ENCODE measurements at regions not wholly inside any gene's neighbourhood (a gene's known extent, or its start where the extent isn't known, plus 50 kb on each side); places are given as distances from the start of the nearest gene placed in this dataset.

GRCh38 chr12:59040656-59041055 is 120.4 kb upstream of the LRIG3 start:
- Histone ChIP-seq H3K27me3 (ENCODE audit: control insufficient read depth in 1 of 2, insufficient read depth in 2 of 2, low read length in 2 of 2) (no peaks in the 10 kb centered on the region), H3K36me3 (ENCODE audit: insufficient read depth, low read length) (no peaks in the 10 kb centered on the region), H3K27ac (ENCODE audit: low read depth in 1 of 2, low read length in 2 of 2) (no peak overlapping the region), H3K4me3 (ENCODE audit: low read length) (no peak overlapping the region), H3K4me1 (ENCODE audit: insufficient read depth, low read length) (no peaks in the 10 kb centered on the region), H3K9me3 (ENCODE audit: control insufficient read depth in 1 of 2, insufficient read depth in 1 of 2, low read length in 2 of 2) (no peaks in the 10 kb centered on the region)
- H3K4me3 Mint-ChIP-seq = no peak overlapping the region
- ATAC-seq (ENCODE audit: poor library complexity) (no peak), DNase-seq (no peak)
- no peak overlapping the region for H3K27ac Mint-ChIP-seq
- H3K4me1 Mint-ChIP-seq (ENCODE audit: low read depth) = no peaks in the 10 kb centered on the region
- peaks cover 3% of the 10 kb centered on the region for H3K9me3 Mint-ChIP-seq
- POLR2A ChIA-PET = no interaction called here
- no peaks in the 10 kb centered on the region for H3K27me3 Mint-ChIP-seq
- CTCF ChIA-PET = no interaction called here
- TF ChIP-seq, protein P1, sequence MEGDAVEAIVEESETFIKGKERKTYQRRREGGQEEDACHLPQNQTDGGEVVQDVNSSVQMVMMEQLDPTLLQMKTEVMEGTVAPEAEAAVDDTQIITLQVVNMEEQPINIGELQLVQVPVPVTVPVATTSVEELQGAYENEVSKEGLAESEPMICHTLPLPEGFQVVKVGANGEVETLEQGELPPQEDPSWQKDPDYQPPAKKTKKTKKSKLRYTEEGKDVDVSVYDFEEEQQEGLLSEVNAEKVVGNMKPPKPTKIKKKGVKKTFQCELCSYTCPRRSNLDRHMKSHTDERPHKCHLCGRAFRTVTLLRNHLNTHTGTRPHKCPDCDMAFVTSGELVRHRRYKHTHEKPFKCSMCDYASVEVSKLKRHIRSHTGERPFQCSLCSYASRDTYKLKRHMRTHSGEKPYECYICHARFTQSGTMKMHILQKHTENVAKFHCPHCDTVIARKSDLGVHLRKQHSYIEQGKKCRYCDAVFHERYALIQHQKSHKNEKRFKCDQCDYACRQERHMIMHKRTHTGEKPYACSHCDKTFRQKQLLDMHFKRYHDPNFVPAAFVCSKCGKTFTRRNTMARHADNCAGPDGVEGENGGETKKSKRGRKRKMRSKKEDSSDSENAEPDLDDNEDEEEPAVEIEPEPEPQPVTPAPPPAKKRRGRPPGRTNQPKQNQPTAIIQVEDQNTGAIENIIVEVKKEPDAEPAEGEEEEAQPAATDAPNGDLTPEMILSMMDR (IDR thresholded peaks at IDR 0.05) = no peak
- no peaks in the 10 kb centered on the region for H3K36me3 Mint-ChIP-seq (ENCODE audit: low read depth)
- intact Hi-C loops (cut with DNase I, micrococcal nuclease) = no loop called here

DNA sequence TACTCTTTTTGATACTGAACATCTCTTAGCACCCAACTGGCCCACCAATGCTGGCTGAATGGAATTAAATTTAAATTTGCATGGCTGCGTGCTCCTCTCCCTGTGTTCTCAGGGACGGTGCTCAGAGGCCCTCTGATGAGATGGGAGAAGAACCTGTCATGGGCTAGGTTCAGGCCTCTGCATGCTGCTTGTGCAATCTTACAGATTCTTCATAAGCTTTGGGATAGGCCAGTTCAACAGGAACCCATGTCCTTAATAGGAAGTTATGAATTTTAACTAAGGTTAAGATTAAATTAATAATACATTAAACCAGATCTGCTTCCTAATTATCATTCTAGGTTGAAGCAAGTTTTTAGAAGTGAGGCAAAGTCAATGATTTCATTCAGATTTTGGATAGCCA is 119.7 kb upstream of the LRIG3 start:
- Histone ChIP-seq H3K36me3 (ENCODE audit: insufficient read depth, low read length) (no peaks in the 10 kb centered on the region), H3K4me1 (ENCODE audit: insufficient read depth, low read length) (no peaks in the 10 kb centered on the region), H3K27me3 (ENCODE audit: control insufficient read depth in 1 of 2, insufficient read depth in 2 of 2, low read length in 2 of 2) (no peaks in the 10 kb centered on the region), H3K4me3 (ENCODE audit: low read length) (no peak overlapping the region), H3K9me3 (ENCODE audit: control insufficient read depth in 1 of 2, insufficient read depth in 1 of 2, low read length in 2 of 2) (no peaks in the 10 kb centered on the region), H3K27ac (ENCODE audit: low read depth in 1 of 2, low read length in 2 of 2) (no peak overlapping the region)
- ChIA-PET CTCF (no interaction called here), POLR2A (no interaction called here)
- TF ChIP-seq, protein P1 (IDR thresholded peaks at IDR 0.05) = no peak
- no peaks in the 10 kb centered on the region for H3K36me3 Mint-ChIP-seq (ENCODE audit: low read depth)
- no peak overlapping the region for H3K27ac Mint-ChIP-seq
- ATAC-seq (ENCODE audit: poor library complexity) (no peak), DNase-seq (no peak)
- H3K9me3 Mint-ChIP-seq = peaks cover 3% of the 10 kb centered on the region
- H3K4me1 Mint-ChIP-seq (ENCODE audit: low read depth) = no peaks in the 10 kb centered on the region
- H3K4me3 Mint-ChIP-seq = no peak overlapping the region
- intact Hi-C loops (cut with DNase I, micrococcal nuclease) = no loop called here
- no peaks in the 10 kb centered on the region for H3K27me3 Mint-ChIP-seq

DNA sequence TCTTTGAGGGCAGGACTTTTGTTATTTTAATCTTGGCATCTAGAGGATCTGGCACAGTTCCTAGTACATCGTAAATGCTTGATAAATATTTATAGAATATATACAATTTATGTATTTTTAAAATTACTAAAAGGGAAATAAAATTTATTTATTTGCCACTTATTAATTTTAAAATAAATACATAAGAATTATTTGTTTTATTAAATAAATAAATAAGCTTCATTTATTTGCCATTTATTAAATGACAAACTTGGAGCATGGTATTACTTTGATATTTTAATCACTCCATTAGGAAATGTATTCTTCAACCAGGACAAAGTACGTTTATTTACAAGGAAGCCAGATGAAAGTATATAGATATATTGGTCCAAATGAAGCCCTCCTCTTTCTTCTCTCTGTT is 118.7 kb upstream of the LRIG3 start:
- POLR2A ChIA-PET = no interaction called here
- Mint-ChIP-seq H3K4me1 (ENCODE audit: low read depth) (no peaks in the 10 kb centered on the region), H3K27ac (no peak overlapping the region), H3K9me3 (peaks cover 3% of the 10 kb centered on the region), H3K36me3 (ENCODE audit: low read depth) (no peaks in the 10 kb centered on the region), H3K4me3 (no peak overlapping the region), H3K27me3 (no peaks in the 10 kb centered on the region)
- CTCF ChIA-PET = no interaction called here
- H3K36me3 ChIP-seq (ENCODE audit: insufficient read depth, low read length) = no peaks in the 10 kb centered on the region
- no peaks in the 10 kb centered on the region for H3K4me1 ChIP-seq (ENCODE audit: insufficient read depth, low read length)
- DNase-seq = no peak
- H3K9me3 ChIP-seq (ENCODE audit: control insufficient read depth in 1 of 2, insufficient read depth in 1 of 2, low read length in 2 of 2) = no peaks in the 10 kb centered on the region
- H3K27me3 ChIP-seq (ENCODE audit: control insufficient read depth in 1 of 2, insufficient read depth in 2 of 2, low read length in 2 of 2) = no peaks in the 10 kb centered on the region
- no peak overlapping the region for H3K4me3 ChIP-seq (ENCODE audit: low read length)
- TF ChIP-seq, protein P1 (IDR thresholded peaks at IDR 0.05) = no peak
- no peak for ATAC-seq (ENCODE audit: poor library complexity)
- intact Hi-C loops (cut with DNase I, micrococcal nuclease) = no loop called here
- no peak overlapping the region for H3K27ac ChIP-seq (ENCODE audit: low read depth in 1 of 2, low read length in 2 of 2)
